ENCODE measurements at regions not wholly inside any gene's neighbourhood (a gene's known extent, or its start where the extent isn't known, plus 50 kb on each side); places are given as distances from the start of the nearest gene placed in this dataset.

DNA sequence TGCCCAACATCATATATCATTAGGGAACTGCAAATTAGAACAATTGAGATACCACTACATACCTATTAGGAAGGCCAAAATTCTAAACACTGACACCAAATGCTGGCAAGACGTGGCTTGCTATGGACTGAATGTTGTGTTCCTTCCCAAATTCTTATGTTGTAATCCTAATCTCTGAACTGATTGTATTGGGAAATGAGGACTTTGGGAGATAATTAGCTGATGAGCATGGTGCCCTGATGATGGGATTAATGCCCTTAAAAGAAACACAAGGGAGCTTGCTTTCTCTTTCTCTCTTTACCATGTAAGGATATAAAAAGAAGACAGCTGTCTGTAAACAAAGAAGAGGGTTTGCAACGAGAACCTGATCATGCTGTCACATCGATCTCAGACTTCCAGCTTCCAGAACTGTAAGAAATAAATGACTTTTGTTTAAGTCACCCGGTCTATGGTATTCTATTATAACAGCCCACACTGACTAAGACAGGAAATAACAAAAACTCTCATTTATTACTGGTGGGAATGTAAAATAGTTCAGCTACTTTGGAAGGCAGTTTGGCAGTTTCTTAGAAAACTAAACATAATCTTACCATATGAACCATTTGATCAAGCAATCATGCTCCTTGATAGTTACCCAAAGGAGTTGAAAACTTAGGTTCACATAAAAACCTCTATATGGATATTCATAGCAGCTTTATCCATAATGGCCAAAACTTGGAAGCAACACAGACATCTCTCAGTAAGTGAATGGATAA is 458.3 kb upstream of the CBLB start:
- Histone ChIP-seq H3K27me3 (no peaks in the 10 kb centered on the region), H3K9me3 (peaks cover 0 to 13% (median 0%) of the 10 kb centered on the region in 4 donors), H3K36me3 (no peaks in the 10 kb centered on the region), H3K4me3 (no peak overlapping the region), H3K27ac (no peak overlapping the region), H3K4me1 (no peaks in the 10 kb centered on the region)
- WGBS, 2 donors: 33% methylated on average over 4 of the region's 4 CpGs
- DNase-seq (ENCODE audit: low spot score in 2 of 2): no peak
- no peak for TF ChIP-seq EP300 (IDR thresholded peaks at IDR 0.05)
- TF ChIP-seq, protein P1, sequence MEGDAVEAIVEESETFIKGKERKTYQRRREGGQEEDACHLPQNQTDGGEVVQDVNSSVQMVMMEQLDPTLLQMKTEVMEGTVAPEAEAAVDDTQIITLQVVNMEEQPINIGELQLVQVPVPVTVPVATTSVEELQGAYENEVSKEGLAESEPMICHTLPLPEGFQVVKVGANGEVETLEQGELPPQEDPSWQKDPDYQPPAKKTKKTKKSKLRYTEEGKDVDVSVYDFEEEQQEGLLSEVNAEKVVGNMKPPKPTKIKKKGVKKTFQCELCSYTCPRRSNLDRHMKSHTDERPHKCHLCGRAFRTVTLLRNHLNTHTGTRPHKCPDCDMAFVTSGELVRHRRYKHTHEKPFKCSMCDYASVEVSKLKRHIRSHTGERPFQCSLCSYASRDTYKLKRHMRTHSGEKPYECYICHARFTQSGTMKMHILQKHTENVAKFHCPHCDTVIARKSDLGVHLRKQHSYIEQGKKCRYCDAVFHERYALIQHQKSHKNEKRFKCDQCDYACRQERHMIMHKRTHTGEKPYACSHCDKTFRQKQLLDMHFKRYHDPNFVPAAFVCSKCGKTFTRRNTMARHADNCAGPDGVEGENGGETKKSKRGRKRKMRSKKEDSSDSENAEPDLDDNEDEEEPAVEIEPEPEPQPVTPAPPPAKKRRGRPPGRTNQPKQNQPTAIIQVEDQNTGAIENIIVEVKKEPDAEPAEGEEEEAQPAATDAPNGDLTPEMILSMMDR (IDR thresholded peaks at IDR 0.05): no peak
- no peak for TF ChIP-seq POLR2A (IDR thresholded peaks at IDR 0.05)

DNA sequence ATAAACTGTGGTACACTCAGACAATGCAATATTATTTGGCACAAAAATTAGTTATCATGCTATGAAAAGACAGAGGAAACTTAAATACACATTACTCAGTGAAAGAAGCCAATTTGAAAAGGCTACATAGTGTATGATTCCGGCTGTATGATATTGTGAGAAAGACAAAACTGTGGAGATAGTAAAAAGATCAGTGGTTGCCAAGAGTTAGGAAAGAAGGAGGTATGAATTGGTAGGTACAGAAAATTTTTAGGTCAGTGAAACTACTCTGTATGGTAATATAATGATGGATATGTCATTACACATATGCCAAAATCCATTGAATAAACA is 458.8 kb upstream of the CBLB start:
- Histone ChIP-seq H3K4me3 (no peak overlapping the region), H3K9me3 (peaks cover 0 to 11% (median 0%) of the 10 kb centered on the region in 4 donors), H3K36me3 (no peaks in the 10 kb centered on the region), H3K27ac (no peak overlapping the region), H3K27me3 (no peaks in the 10 kb centered on the region), H3K4me1 (no peaks in the 10 kb centered on the region)
- no peak for TF ChIP-seq POLR2A (IDR thresholded peaks at IDR 0.05)
- TF ChIP-seq, protein P1 (IDR thresholded peaks at IDR 0.05): no peak
- no peak for TF ChIP-seq EP300 (IDR thresholded peaks at IDR 0.05)
- WGBS, 2 donors: 41 to 53% methylated on average over 1 of the region's 1 CpG
- no peak for DNase-seq (ENCODE audit: low spot score in 2 of 2)

DNA sequence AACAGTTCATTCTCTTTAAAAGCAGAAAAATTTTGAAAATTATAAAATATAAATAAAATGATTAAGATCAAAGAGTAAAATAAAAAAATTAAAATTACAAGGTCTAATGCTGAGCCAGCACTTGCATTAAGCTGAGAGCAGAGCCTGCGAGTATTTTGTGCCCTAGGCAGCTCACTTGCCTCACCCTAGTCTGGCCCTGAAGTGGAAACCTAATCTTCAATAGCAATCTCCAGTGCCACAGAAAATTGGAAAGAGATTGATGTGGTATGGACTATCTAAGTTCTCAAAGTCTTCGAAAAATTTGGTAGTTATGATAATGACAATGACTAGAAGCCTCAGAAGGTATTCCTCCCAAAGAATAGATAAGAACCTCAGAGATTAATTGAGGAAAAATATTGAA is 459.4 kb upstream of the CBLB start:
- no peak overlapping the region for H3K27ac ChIP-seq
- no peaks in the 10 kb centered on the region for H3K4me1 ChIP-seq
- no peak for TF ChIP-seq POLR2A (IDR thresholded peaks at IDR 0.05)
- TF ChIP-seq, protein P1 (IDR thresholded peaks at IDR 0.05): no peak
- TF ChIP-seq EP300 (IDR thresholded peaks at IDR 0.05): no peak
- DNase-seq (ENCODE audit: low spot score in 2 of 2): no peak
- no peak overlapping the region for H3K4me3 ChIP-seq
- no peaks in the 10 kb centered on the region for H3K27me3 ChIP-seq
- 94 to 95% methylated on average over 2 of the region's 2 CpGs for WGBS, 2 donors
- peaks cover 0 to 11% (median 0%) of the 10 kb centered on the region in 4 donors for H3K9me3 ChIP-seq
- no peaks in the 10 kb centered on the region for H3K36me3 ChIP-seq

DNA sequence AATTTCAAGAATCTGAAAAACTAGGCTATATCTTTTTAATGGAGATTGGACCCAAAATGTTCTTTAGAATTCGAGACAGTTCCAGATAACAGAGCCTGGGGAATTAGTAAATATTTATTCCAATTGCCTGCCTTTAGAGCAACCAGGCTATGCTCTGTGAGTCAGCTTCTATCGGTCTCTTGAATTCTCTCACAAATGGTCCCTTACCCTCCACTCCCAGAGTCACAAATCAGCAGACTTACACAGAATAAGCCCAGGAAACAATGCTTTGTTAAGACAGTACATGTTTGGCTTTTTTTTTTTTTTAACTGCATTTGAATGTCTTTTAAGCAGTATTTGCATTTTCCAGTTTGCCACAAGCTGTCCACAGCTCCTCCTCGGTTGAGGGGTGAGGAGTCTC is 460.7 kb upstream of the CBLB start:
- H3K36me3 ChIP-seq: no peaks in the 10 kb centered on the region
- no peaks in the 10 kb centered on the region for H3K4me1 ChIP-seq
- no peak overlapping the region for H3K4me3 ChIP-seq
- TF ChIP-seq, protein P1 (IDR thresholded peaks at IDR 0.05): no peak
- TF ChIP-seq POLR2A (IDR thresholded peaks at IDR 0.05): no peak
- no peak for TF ChIP-seq EP300 (IDR thresholded peaks at IDR 0.05)
- WGBS, 2 donors: 79 to 81% methylated on average over 3 of the region's 3 CpGs
- H3K9me3 ChIP-seq: peaks cover 0 to under 1% (median 0%) of the 10 kb centered on the region in 4 donors
- H3K27me3 ChIP-seq: no peaks in the 10 kb centered on the region
- no peak for DNase-seq (ENCODE audit: low spot score in 2 of 2)
- H3K27ac ChIP-seq: no peak overlapping the region

DNA sequence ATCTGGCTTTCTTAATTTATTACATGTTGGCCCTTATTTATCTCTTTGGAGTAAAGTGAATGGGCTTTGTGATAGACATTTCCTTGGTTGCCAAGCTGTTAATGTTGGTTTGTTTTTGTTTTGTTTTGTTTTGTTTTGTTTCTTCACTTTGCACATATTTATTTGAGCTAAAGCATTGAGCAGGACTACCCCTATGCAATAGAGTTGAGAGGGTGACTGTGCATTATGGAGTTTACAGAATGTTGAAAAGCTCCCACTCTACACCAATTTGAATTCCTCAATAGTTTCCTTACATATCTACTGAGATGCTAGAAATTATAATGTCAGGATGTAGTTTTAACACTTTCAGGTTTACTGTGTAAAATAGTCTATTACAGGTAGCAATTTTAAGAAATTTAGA is 462.8 kb upstream of the CBLB start:
- Histone ChIP-seq H3K9me3 (no peaks in the 10 kb centered on the region), H3K4me1 (no peaks in the 10 kb centered on the region), H3K27me3 (no peaks in the 10 kb centered on the region), H3K4me3 (no peak overlapping the region), H3K36me3 (no peaks in the 10 kb centered on the region), H3K27ac (no peak overlapping the region)
- no peak for DNase-seq (ENCODE audit: low spot score in 2 of 2)
- TF ChIP-seq EP300 (IDR thresholded peaks at IDR 0.05): no peak
- TF ChIP-seq, protein P1 (IDR thresholded peaks at IDR 0.05): no peak
- TF ChIP-seq POLR2A (IDR thresholded peaks at IDR 0.05): no peak
